Astrocyte (in vitro differentiated cells and primary cell): ENCODE measurements at regions not wholly inside any gene's neighbourhood (a gene's known extent, or its start where the extent isn't known, plus 50 kb on each side); places are given as distances from the start of the nearest gene placed in this dataset.
"Not testable (repeated sequence)": the region's sequence is repeated elsewhere in the genome, so short reads cannot be mapped to it uniquely, and the experiment has no call there.

Source experiments
- DNase-seq: peaks from one replicate; pipeline ENCODE4 v3.0.0-alpha.2; 2010; ENCODE audit warnings: low read depth
- FAIRE-seq: peaks from 2 replicates; lab custom pipeline; 2011; peaks lifted over from hg19 to GRCh38; lab: Jason Lieb, UNC
- H2AFZ ChIP-seq: 2 replicates; pipeline ENCODE4 v1.6.0; 2012; ENCODE audit warnings: low read depth, low read length, inconsistent platforms
- H3K27ac ChIP-seq: 2 replicates; pipeline ENCODE4 v1.5.1; 2011; ENCODE audit warnings: low read depth, low read length, inconsistent platforms
- H3K27me3 ChIP-seq: 2 replicates; pipeline ENCODE4 v1.6.0; 2011; ENCODE audit warnings: low read length, inconsistent platforms; ENCODE audit not compliant: insufficient read depth
- H3K36me3 ChIP-seq: 2 replicates; pipeline ENCODE4 v1.5.1; 2011; ENCODE audit warnings: low read length, inconsistent platforms; ENCODE audit not compliant: insufficient read depth
- H3K4me1 ChIP-seq: 2 replicates; pipeline ENCODE4 v1.5.1; 2011; ENCODE audit warnings: low read length, inconsistent platforms; ENCODE audit not compliant: insufficient read depth
- H3K4me2 ChIP-seq: 2 replicates; pipeline ENCODE4 v1.6.0; 2012; ENCODE audit warnings: low read length, inconsistent platforms
- H3K4me3 ChIP-seq: 2 replicates; pipeline ENCODE4 v1.5.1; 2011; ENCODE audit warnings: low read depth, mild to moderate bottlenecking, low read length, inconsistent platforms; ENCODE audit not compliant: insufficient read depth
- H3K79me2 ChIP-seq: 2 replicates; pipeline ENCODE4 v1.6.0; 2012; ENCODE audit warnings: mild to moderate bottlenecking, low read length, inconsistent platforms; ENCODE audit not compliant: insufficient read depth
- H3K9ac ChIP-seq: 2 replicates; pipeline ENCODE4 v1.6.0; 2012; ENCODE audit warnings: mild to moderate bottlenecking, low read length, inconsistent platforms
- H3K9me3 ChIP-seq: 2 replicates; pipeline ENCODE4 v1.5.1; 2012; ENCODE audit warnings: low read depth, mild to moderate bottlenecking, low read length, inconsistent platforms; ENCODE audit not compliant: insufficient read depth
- H4K20me1 ChIP-seq: 2 replicates; pipeline ENCODE4 v1.6.0; 2012; ENCODE audit warnings: low read length, inconsistent platforms; ENCODE audit not compliant: insufficient read depth
- H3K27ac Mint-ChIP-seq: one replicate; pipeline ENCODE4 v1.8.0; 2021; ENCODE audit warnings: mild to moderate bottlenecking, mixed read lengths; ENCODE audit not compliant: unreplicated experiment
- H3K27me3 Mint-ChIP-seq: one replicate; pipeline ENCODE4 v1.8.0; 2021; ENCODE audit warnings: low read depth, mixed read lengths; ENCODE audit not compliant: unreplicated experiment
- H3K36me3 Mint-ChIP-seq: one replicate; pipeline ENCODE4 v1.8.0; 2021; ENCODE audit warnings: low read depth, mixed read lengths; ENCODE audit not compliant: unreplicated experiment
- H3K4me1 Mint-ChIP-seq: one replicate; pipeline ENCODE4 v1.8.0; 2021; ENCODE audit warnings: low read depth, mixed read lengths; ENCODE audit not compliant: unreplicated experiment
- H3K4me3 Mint-ChIP-seq: one replicate; pipeline ENCODE4 v1.8.0; 2021; ENCODE audit warnings: mild to moderate bottlenecking, moderate library complexity, mixed read lengths; ENCODE audit not compliant: unreplicated experiment
- H3K9me3 Mint-ChIP-seq: one replicate; pipeline ENCODE4 v1.8.0; 2021; ENCODE audit warnings: mild to moderate bottlenecking, mixed read lengths; ENCODE audit not compliant: unreplicated experiment
- CTCF ChIP-seq: IDR thresholded peaks from 2 replicates; pipeline ENCODE4 v1.5.1; 2011; ENCODE audit warnings: low read depth, mild to moderate bottlenecking, inconsistent platforms, low read length, moderate library complexity; ENCODE audit not compliant: insufficient read depth
- EZH2 ChIP-seq: IDR thresholded peaks from 2 replicates; pipeline ENCODE4 v1.6.1; 2012; ENCODE audit warnings: mild to moderate bottlenecking, low read length, inconsistent platforms; ENCODE audit not compliant: insufficient read depth

- H3K27ac Mint-ChIP-seq = no peak overlapping the region
- no peaks in the 10 kb centered on the region for H4K20me1 ChIP-seq
Observed at GRCh38 chr15:91649831-91650321, 203.6 kb upstream of the SLCO3A1 start.

GRCh38 chr15:91651251-91651650, 202.3 kb upstream of the SLCO3A1 start:
- FAIRE-seq (no peak), DNase-seq (no peak)
- Mint-ChIP-seq H3K4me3 (no peak overlapping the region), H3K36me3 (no peaks in the 10 kb centered on the region), H3K27me3 (no peaks in the 10 kb centered on the region), H3K4me1 (no peaks in the 10 kb centered on the region), H3K9me3 (peaks cover 3% of the 10 kb centered on the region), H3K27ac (no peak overlapping the region)
- Histone ChIP-seq H3K79me2 (no peaks in the 10 kb centered on the region), H3K27ac (no peak overlapping the region), H3K9ac (no peak overlapping the region), H3K4me2 (no peak overlapping the region), H3K9me3 (no peaks in the 10 kb centered on the region), H2AFZ (no peak overlapping the region), H3K4me1 (no peaks in the 10 kb centered on the region), H3K4me3 (no peak overlapping the region), H3K36me3 (no peaks in the 10 kb centered on the region), H3K27me3 (no peaks in the 10 kb centered on the region), H4K20me1 (no peaks in the 10 kb centered on the region)
- TF ChIP-seq CTCF (no peak), EZH2 (no peak)

More at GRCh38 chr15:91649831-91650321, 203.6 kb upstream of the SLCO3A1 start:
- Histone ChIP-seq H3K27me3 (no peaks in the 10 kb centered on the region), H3K9me3 (peaks cover 1% of the 10 kb centered on the region), H3K36me3 (no peaks in the 10 kb centered on the region), H3K79me2 (no peaks in the 10 kb centered on the region), H3K4me1 (no peaks in the 10 kb centered on the region), H3K4me3 (no peak overlapping the region), H3K4me2 (no peak overlapping the region), H3K27ac (no peak overlapping the region), H3K9ac (no peak overlapping the region), H2AFZ (no peak overlapping the region)
- Mint-ChIP-seq H3K27me3 (no peaks in the 10 kb centered on the region), H3K36me3 (no peaks in the 10 kb centered on the region), H3K9me3 (no peaks in the 10 kb centered on the region), H3K4me1 (no peaks in the 10 kb centered on the region), H3K4me3 (no peak overlapping the region)
- no peak for FAIRE-seq
- no peak for DNase-seq
- TF ChIP-seq CTCF (no peak), EZH2 (no peak)

GRCh38 chr15:91652610-91653207, 200.8 kb upstream of the SLCO3A1 start:
- Histone ChIP-seq H3K36me3 (no peaks in the 10 kb centered on the region), H4K20me1 (no peaks in the 10 kb centered on the region), H3K4me2 (no peak overlapping the region), H3K9me3 (no peaks in the 10 kb centered on the region), H3K4me1 (no peaks in the 10 kb centered on the region), H3K4me3 (no peak overlapping the region), H3K27me3 (no peaks in the 10 kb centered on the region), H3K79me2 (no peaks in the 10 kb centered on the region), H3K27ac (no peak overlapping the region), H3K9ac (no peak overlapping the region), H2AFZ (no peak overlapping the region)
- Mint-ChIP-seq H3K9me3 (peaks cover 3% of the 10 kb centered on the region), H3K4me3 (no peak overlapping the region), H3K36me3 (no peaks in the 10 kb centered on the region), H3K4me1 (no peaks in the 10 kb centered on the region), H3K27ac (no peak overlapping the region), H3K27me3 (no peaks in the 10 kb centered on the region)
- TF ChIP-seq EZH2 (no peak), CTCF (no peak)
- FAIRE-seq (no peak), DNase-seq (no peak)

GRCh38 chr15:91655563-91656290, 197.8 kb upstream of the SLCO3A1 start:
- not testable (repeated sequence) for H3K9me3 ChIP-seq, H3K9me3 Mint-ChIP-seq, H3K27me3 Mint-ChIP-seq, H3K9ac ChIP-seq, H4K20me1 ChIP-seq, H3K4me1 ChIP-seq, H3K4me1 Mint-ChIP-seq, H3K36me3 ChIP-seq, H3K4me2 ChIP-seq, FAIRE-seq, H3K27ac Mint-ChIP-seq, H3K27me3 ChIP-seq, H3K4me3 ChIP-seq, H3K79me2 ChIP-seq, H2AFZ ChIP-seq, H3K27ac ChIP-seq, H3K36me3 Mint-ChIP-seq, H3K4me3 Mint-ChIP-seq, DNase-seq
